ENCODE measurements at regions not wholly inside any gene's neighbourhood (a gene's known extent, or its start where the extent isn't known, plus 50 kb on each side); places are given as distances from the start of the nearest gene placed in this dataset.

- TF ChIP-seq CTCF (IDR thresholded peaks at IDR 0.05) (no peak), POLR2A (IDR thresholded peaks at IDR 0.05) (no peak)
These were observed 379.9 kb downstream of the CD109 start for GRCh38 chr6:74075896-74076295.
